AG09309 (cell line): ENCODE measurements at regions not wholly inside any gene's neighbourhood (a gene's known extent, or its start where the extent isn't known, plus 50 kb on each side); places are given as distances from the start of the nearest gene placed in this dataset.

Experiments used
- DNase-seq: peaks from one replicate; pipeline ENCODE4 v3.0.0-alpha.2; 2010; ENCODE audit warnings: low read depth
- H3K4me3 ChIP-seq: 2 replicates; pipeline ENCODE4 v1.5.1; 2011; ENCODE audit warnings: mild to moderate bottlenecking, low read depth, low read length, moderate library complexity; ENCODE audit not compliant: control insufficient read depth
- TF ChIP-seq, protein P1 (sequence below): IDR thresholded peaks from 2 replicates; pipeline ENCODE4 v1.5.1; 2011; ENCODE audit warnings: mild to moderate bottlenecking, low read depth, low read length, inconsistent platforms; ENCODE audit not compliant: insufficient read depth, control insufficient read depth; ENCODE audit errors: missing control alignments

DNA sequence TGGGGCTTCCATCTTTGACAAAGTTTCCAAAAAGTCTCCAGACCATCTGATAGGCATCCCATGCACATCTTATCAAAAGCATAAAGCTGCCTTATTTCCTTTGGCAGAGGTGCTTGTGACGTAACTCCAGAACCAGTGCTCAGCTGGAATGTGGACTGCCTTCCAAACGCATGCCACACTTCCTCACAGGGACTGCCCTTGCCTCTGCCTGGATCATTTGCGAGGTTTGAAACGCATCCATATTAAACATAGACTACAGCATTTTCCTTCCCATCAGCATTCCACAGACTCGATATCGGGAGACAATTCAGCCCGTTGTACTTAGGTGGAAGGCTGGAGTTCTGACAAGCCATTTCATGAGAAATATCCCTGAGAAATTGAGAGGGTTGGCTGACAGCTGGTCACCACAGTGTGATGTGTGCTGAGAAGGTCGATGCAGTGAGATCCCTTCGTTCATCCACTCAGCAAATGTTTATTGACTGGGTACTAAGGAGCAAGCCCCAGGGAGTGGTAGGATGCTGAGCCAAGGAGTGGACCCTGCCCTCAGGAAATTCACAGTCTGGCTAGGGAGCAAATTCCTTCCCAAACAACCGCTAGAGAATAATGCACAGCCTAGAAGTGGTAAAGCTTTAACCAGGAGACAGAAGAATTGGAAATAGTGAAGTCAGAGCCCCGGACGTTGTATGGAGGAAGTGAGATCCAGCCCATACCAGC lies 376.0 kb downstream of the BCOR start:
- no peak overlapping the region for H3K4me3 ChIP-seq
- DNase-seq, result no peak
- TF ChIP-seq, protein P1, sequence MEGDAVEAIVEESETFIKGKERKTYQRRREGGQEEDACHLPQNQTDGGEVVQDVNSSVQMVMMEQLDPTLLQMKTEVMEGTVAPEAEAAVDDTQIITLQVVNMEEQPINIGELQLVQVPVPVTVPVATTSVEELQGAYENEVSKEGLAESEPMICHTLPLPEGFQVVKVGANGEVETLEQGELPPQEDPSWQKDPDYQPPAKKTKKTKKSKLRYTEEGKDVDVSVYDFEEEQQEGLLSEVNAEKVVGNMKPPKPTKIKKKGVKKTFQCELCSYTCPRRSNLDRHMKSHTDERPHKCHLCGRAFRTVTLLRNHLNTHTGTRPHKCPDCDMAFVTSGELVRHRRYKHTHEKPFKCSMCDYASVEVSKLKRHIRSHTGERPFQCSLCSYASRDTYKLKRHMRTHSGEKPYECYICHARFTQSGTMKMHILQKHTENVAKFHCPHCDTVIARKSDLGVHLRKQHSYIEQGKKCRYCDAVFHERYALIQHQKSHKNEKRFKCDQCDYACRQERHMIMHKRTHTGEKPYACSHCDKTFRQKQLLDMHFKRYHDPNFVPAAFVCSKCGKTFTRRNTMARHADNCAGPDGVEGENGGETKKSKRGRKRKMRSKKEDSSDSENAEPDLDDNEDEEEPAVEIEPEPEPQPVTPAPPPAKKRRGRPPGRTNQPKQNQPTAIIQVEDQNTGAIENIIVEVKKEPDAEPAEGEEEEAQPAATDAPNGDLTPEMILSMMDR, result no peak

- no peak overlapping the region for H3K4me3 ChIP-seq
- TF ChIP-seq, protein P1, result no peak
- DNase-seq, result no peak
Measured at GRCh38 chrX:39724544-39724943, 373.2 kb downstream of the BCOR start.

GRCh38 chrX:39725114-39725513 lies 372.6 kb downstream of the BCOR start:
- no peak for DNase-seq
- H3K4me3 ChIP-seq, result no peak overlapping the region
- TF ChIP-seq, protein P1, result no peak

DNA sequence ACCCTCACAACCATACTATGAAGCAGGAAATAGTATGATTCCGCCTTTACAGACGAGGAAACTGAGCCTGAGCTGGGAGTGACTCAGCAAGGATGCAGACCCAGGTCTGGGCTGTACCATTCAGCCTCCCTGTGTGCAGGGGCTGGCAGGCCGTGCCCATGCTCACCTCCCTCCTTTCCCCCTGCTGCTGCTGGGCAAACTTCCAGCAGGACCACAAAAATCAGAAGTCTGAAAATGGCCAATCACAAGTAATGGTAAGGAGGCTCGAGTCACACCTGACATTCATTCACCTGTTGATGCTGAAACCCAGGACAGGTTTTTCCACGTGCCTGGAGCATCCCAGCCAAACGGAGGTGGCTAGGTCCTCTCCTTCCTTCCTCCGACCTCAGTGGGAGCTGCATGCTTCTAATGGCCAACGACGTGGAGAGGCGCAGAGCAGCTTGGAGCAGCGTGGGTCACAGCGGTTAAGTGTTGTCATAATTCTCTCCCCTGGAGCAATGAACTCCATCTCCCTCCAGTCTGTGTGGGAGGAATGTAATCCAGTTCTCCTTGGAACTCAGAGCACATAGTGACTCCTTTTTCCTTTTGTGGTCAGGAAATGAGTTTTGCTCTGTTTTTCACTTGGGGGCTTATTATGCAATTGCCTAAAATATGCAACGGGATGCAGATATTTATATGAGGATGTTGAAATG lies 371.7 kb downstream of the BCOR start:
- peak; percentile 81 for DNase-seq
- TF ChIP-seq, protein P1, result no peak
- H3K4me3 ChIP-seq, result no peak overlapping the region

DNA sequence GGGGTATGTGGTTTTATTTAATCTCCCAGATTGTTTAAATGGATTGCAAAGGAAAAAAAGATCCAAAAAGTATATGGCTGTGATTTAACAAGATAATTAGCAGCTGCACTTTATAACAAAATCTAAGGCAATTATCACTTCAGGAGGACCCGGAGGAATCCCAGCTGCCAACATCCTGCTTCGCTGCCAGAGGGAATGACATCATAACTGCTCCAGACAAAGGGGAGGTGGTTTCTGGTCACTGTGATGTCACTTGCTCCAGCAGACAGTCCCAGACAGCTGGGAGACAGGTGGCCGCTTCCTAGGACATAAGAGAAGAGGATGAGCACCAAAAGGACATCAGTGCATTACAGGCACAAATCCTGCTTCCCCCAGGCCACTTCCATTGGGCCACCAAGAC lies 371.0 kb downstream of the BCOR start:
- TF ChIP-seq, protein P1, result no peak
- DNase-seq, result no peak

GRCh38 chrX:39728025-39728424 lies 369.7 kb downstream of the BCOR start:
- H3K4me3 ChIP-seq, result no peak overlapping the region
- TF ChIP-seq, protein P1, result no peak
- no peak for DNase-seq

More for the DNA sequence above, 371.0 kb downstream of the BCOR start:
- no peak overlapping the region for H3K4me3 ChIP-seq
